Endothelial cell of umbilical vein (primary cell): ENCODE measurements at regions not wholly inside any gene's neighbourhood (a gene's known extent, or its start where the extent isn't known, plus 50 kb on each side); places are given as distances from the start of the nearest gene placed in this dataset.

Source experiments
- BruUV-seq: library from RNA; stranded (reverse); fragments of 400-500 nt; replicated peaks from 2 replicates; lab custom pipeline; 2021; lab: Mats Ljungman, UMichigan
- CTCF ChIA-PET: fragments of 300-600, 350-600 bp; sonication (Branson Sonifier 250); formaldehyde crosslinking; loops from one replicate; lab custom pipeline; 2021; ENCODE audit warnings: antibody characterized with exemption, inconsistent platforms; lab: Charles Lee
- POLR2A ChIA-PET: fragments of 300-600, 350-600 bp; sonication (Branson Sonifier 250); formaldehyde crosslinking; loops from one replicate; lab custom pipeline; 2021; ENCODE audit warnings: antibody characterized with exemption, inconsistent platforms; lab: Charles Lee
- DNase-seq: peaks from one replicate; pipeline ENCODE4 v3.0.0-alpha.2; 2011; ENCODE audit warnings: low read depth, low spot score
- FAIRE-seq: peaks from 2 replicates; lab custom pipeline; 2011; peaks lifted over from hg19 to GRCh38; lab: Jason Lieb, UNC
- H2AFZ ChIP-seq: 2 replicates; pipeline ENCODE4 v1.6.0; 2012; ENCODE audit warnings: low read depth, low read length, control low read depth, inconsistent platforms
- H3K27ac ChIP-seq: 2 replicates; pipeline ENCODE4 v1.5.1; 2011; ENCODE audit warnings: low read depth, mild to moderate bottlenecking, control low read depth, low read length, moderate library complexity; ENCODE audit not compliant: insufficient read depth
- H3K27me3 ChIP-seq, 2 experiments: 2 replicates each; pipeline versions ENCODE4 v1.6.0 to v1.6.1; 2011; ENCODE audit warnings: low read length in 2 of 2, mixed read lengths in 1 of 2; ENCODE audit not compliant: control insufficient read depth in 2 of 2, insufficient read depth in 2 of 2
- H3K36me3 ChIP-seq, 2 experiments: 2 replicates in 1 of 2; 3 replicates in 1 of 2; pipeline ENCODE4 v1.5.1; 2011; ENCODE audit warnings: low read length in 2 of 2, mild to moderate bottlenecking in 1 of 2, moderate library complexity in 1 of 2; ENCODE audit not compliant: control insufficient read depth in 2 of 2, insufficient read depth in 2 of 2; ENCODE audit errors: extremely low read depth in 1 of 2
- H3K4me1 ChIP-seq: 3 replicates; pipeline ENCODE4 v1.5.1; 2011; ENCODE audit warnings: mild to moderate bottlenecking, low read length; ENCODE audit not compliant: control insufficient read depth, insufficient read depth; ENCODE audit errors: extremely low read depth
- H3K4me2 ChIP-seq: 2 replicates; pipeline ENCODE4 v1.6.1; 2011; ENCODE audit warnings: low read length, control low read depth, mixed read lengths; ENCODE audit not compliant: insufficient read depth
- H3K4me3 ChIP-seq, 3 experiments: fragments of 200-600 bp in 1 of 3; sonication (generic), shearing (Covaris generic) in 1 of 3; replicated peaks in 1 of 3; 2 replicates each; pipeline ENCODE4 v1.5.1; 2011 to 2016; ENCODE audit warnings: control low read depth in 3 of 3, low read length in 3 of 3, mild to moderate bottlenecking in 2 of 3, inconsistent platforms in 1 of 3, low read depth in 1 of 3, moderate library complexity in 1 of 3; ENCODE audit not compliant: insufficient read depth in 1 of 3
- H3K79me2 ChIP-seq: 2 replicates; pipeline ENCODE4 v1.6.0; 2012; ENCODE audit warnings: low read length, inconsistent platforms; ENCODE audit not compliant: control insufficient read depth, insufficient read depth
- H3K9ac ChIP-seq: replicated peaks from 2 replicates; pipeline ENCODE3; 2011; ENCODE audit warnings: low read length, control low read depth; ENCODE audit not compliant: insufficient read depth; ENCODE audit errors: extremely low read depth
- H3K9me1 ChIP-seq: replicated peaks from 3 replicates; pipeline ENCODE4 v1.6.0; 2011; ENCODE audit warnings: mild to moderate bottlenecking, low read length; ENCODE audit not compliant: control insufficient read depth, insufficient read depth; ENCODE audit errors: extremely low read depth
- H3K9me3 ChIP-seq: replicated peaks from 2 replicates; pipeline ENCODE4 v1.5.1; 2012; ENCODE audit warnings: low read length, inconsistent platforms; ENCODE audit not compliant: control insufficient read depth, insufficient read depth
- H4K20me1 ChIP-seq: replicated peaks from 2 replicates; pipeline ENCODE3; 2011; ENCODE audit warnings: mild to moderate bottlenecking, low read length; ENCODE audit not compliant: control insufficient read depth, insufficient read depth; ENCODE audit errors: extremely low read depth
- EZH2 ChIP-seq: IDR thresholded peaks from 2 replicates; pipeline ENCODE4 v1.6.1; 2012; ENCODE audit warnings: borderline replicate concordance, low read depth, mild to moderate bottlenecking, moderate library complexity, low read length, inconsistent platforms; ENCODE audit not compliant: severe bottlenecking
- FOS ChIP-seq: IDR thresholded peaks from 2 replicates; pipeline ENCODE4 v1.6.1; 2011; ENCODE audit warnings: mild to moderate bottlenecking, low read length, moderate library complexity, borderline replicate concordance; ENCODE audit not compliant: insufficient read depth
- GATA2 ChIP-seq: IDR thresholded peaks from 2 replicates; pipeline ENCODE4 v1.7.0; 2011; ENCODE audit warnings: low read depth, mild to moderate bottlenecking, moderate library complexity, mixed read lengths, low read length; ENCODE audit not compliant: insufficient read length, insufficient read depth
- JUN ChIP-seq: IDR thresholded peaks from 2 replicates; pipeline ENCODE4 v1.6.1; 2011; ENCODE audit warnings: borderline replicate concordance, low read depth; ENCODE audit not compliant: insufficient read length, insufficient read depth
- MYC ChIP-seq: IDR thresholded peaks from one replicate; pipeline ENCODE4 v1.6.1; 2011; ENCODE audit warnings: mild to moderate bottlenecking, low read depth, low read length
- POLR2A ChIP-seq: IDR thresholded peaks from 2 replicates; pipeline ENCODE4 v1.6.1; 2012; ENCODE audit warnings: low read depth, mild to moderate bottlenecking, control low read depth, low read length
- POLR2AphosphoS5 ChIP-seq: IDR thresholded peaks from 2 replicates; pipeline ENCODE4 v1.6.1; 2012; ENCODE audit warnings: low read depth, mild to moderate bottlenecking, control low read depth, low read length, moderate library complexity; ENCODE audit not compliant: insufficient read depth
- dilution Hi-C: fragments of 300-500 bp; cut with MboI; formaldehyde crosslinking; loops from one replicate; pipeline ENCODE4 v1.15.0; 2019; ENCODE audit warnings: low sequenced_read_pairs; ENCODE audit not compliant: extremely low pct_ligation_motif_present
- intact Hi-C: fragments of 100-400 bp; cut with micrococcal nuclease; formaldehyde crosslinking; loops from one replicate; pipeline ENCODE4 v1.10.0; 2022
- TF ChIP-seq, protein P1 (sequence below), 2 donors: IDR thresholded peaks; 1 replicate in 1 of 2; 2 replicates in 1 of 2; pipeline ENCODE4 v1.5.1; 2011; ENCODE audit warnings: low read length in 2 of 2, mild to moderate bottlenecking in 2 of 2, moderate library complexity in 2 of 2, control low read depth in 1 of 2, inconsistent platforms in 1 of 2, low read depth in 1 of 2; ENCODE audit not compliant: insufficient read depth in 1 of 2; ENCODE audit errors: extremely low read depth in 1 of 2
- TF ChIP-seq, protein P2 (sequence below): IDR thresholded peaks from 2 replicates; pipeline ENCODE4 v1.6.1; 2011; ENCODE audit not compliant: insufficient read depth, insufficient read length

- Histone ChIP-seq H3K27me3 (no peaks in the 10 kb centered on the region), H3K36me3 (no peaks in the 10 kb centered on the region), H2AFZ (no peak overlapping the region), H3K9ac (no peak overlapping the region), H3K79me2 (no peaks in the 10 kb centered on the region), H3K4me2 (no peak overlapping the region), H3K27ac (no peak overlapping the region), H3K4me1 (no peaks in the 10 kb centered on the region), H3K9me3 (no peaks in the 10 kb centered on the region), H3K9me1 (no peaks in the 10 kb centered on the region), H4K20me1 (no peaks in the 10 kb centered on the region), H3K4me3 (no peak overlapping the region)
- FAIRE-seq (no peak), DNase-seq (no peak)
- no TSS peak for BruUV-seq
- TF ChIP-seq, protein P1, sequence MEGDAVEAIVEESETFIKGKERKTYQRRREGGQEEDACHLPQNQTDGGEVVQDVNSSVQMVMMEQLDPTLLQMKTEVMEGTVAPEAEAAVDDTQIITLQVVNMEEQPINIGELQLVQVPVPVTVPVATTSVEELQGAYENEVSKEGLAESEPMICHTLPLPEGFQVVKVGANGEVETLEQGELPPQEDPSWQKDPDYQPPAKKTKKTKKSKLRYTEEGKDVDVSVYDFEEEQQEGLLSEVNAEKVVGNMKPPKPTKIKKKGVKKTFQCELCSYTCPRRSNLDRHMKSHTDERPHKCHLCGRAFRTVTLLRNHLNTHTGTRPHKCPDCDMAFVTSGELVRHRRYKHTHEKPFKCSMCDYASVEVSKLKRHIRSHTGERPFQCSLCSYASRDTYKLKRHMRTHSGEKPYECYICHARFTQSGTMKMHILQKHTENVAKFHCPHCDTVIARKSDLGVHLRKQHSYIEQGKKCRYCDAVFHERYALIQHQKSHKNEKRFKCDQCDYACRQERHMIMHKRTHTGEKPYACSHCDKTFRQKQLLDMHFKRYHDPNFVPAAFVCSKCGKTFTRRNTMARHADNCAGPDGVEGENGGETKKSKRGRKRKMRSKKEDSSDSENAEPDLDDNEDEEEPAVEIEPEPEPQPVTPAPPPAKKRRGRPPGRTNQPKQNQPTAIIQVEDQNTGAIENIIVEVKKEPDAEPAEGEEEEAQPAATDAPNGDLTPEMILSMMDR (IDR thresholded peaks at IDR 0.05; ENCODE audit: extremely low read depth in 1 of 2, insufficient read depth in 1 of 2, low read depth in 1 of 2, low read length in 2 of 2): no peak
- TF ChIP-seq FOS (no peak), GATA2 (no peak), MYC (no peak), JUN (no peak), EZH2 (no peak), POLR2A (no peak), POLR2AphosphoS5 (no peak)
- TF ChIP-seq, protein P2, sequence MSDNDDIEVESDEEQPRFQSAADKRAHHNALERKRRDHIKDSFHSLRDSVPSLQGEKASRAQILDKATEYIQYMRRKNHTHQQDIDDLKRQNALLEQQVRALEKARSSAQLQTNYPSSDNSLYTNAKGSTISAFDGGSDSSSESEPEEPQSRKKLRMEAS: no peak
- intact Hi-C loops: no loop called here
- dilution Hi-C loops: no loop called here
- ChIA-PET POLR2A (no interaction called here), CTCF (no interaction called here)
Observed at GRCh38 chr4:136017556-136017955, 1514.7 kb downstream of the PCDH18 start.
